ENCODE measurements at regions not wholly inside any gene's neighbourhood (a gene's known extent, or its start where the extent isn't known, plus 50 kb on each side); places are given as distances from the start of the nearest gene placed in this dataset.

GRCh38 chr5:163578652-163579051, 73.2 kb downstream of the MAT2B start:
- WGBS (ENCODE audit: low lambda C conversion rate) = 1% methylated on average over 5 of the region's 5 CpGs
- Histone ChIP-seq H4K20me1 (ENCODE audit: insufficient read depth, low read length) (no peaks in the 10 kb centered on the region), H3K9me3 (ENCODE audit: low read length) (no peaks in the 10 kb centered on the region), H3K27ac (ENCODE audit: extremely low read length, insufficient read depth, low read length) (no peak overlapping the region), H3K79me2 (ENCODE audit: insufficient read depth, low read length) (no peaks in the 10 kb centered on the region), H3K4me3 (replicated peaks in 1 of 3; ENCODE audit: insufficient read depth in 1 of 3, low read depth in 2 of 3, low read length in 3 of 3) (no peak overlapping the region), H3K36me3 (replicated peaks in 1 of 2; ENCODE audit: control insufficient read depth in 1 of 2, insufficient read depth in 2 of 2, low read length in 2 of 2) (no peaks in the 10 kb centered on the region), H3K9ac (ENCODE audit: insufficient read depth, low read depth, low read length) (no peak overlapping the region), H2AFZ (ENCODE audit: low read length) (no peak overlapping the region), H3K4me1 (ENCODE audit: insufficient read depth, low read length) (no peaks in the 10 kb centered on the region), H3K4me2 (ENCODE audit: low read depth, low read length) (no peak overlapping the region), H3K27me3 (ENCODE audit: control insufficient read depth in 1 of 2, insufficient read depth in 2 of 2, low read length in 2 of 2) (0 out of 5 replicates have a peak, but pooled peaks cover 0 to 3% of the 10 kb centered on the region in 2 experiments)
- POLR2A ChIA-PET = no interaction called here
- TF ChIP-seq ZBTB7B (CRISPR knock-in tag; IDR thresholded peaks at IDR 0.05) (no peak), ZNF607 (CRISPR knock-in tag; IDR thresholded peaks at IDR 0.05; ENCODE audit: borderline replicate concordance) (no peak), PCBP2 (optimal IDR thresholded peaks at IDR 0.05; ENCODE audit: low read depth, low read length, poor library complexity, severe bottlenecking) (no peak), ZNF572 (CRISPR knock-in tag; IDR thresholded peaks at IDR 0.05) (no peak), ZZZ3 (CRISPR knock-in tag; IDR thresholded peaks at IDR 0.05; ENCODE audit: borderline replicate concordance) (no peak), ZNF30 (CRISPR knock-in tag; IDR thresholded peaks at IDR 0.05) (no peak), U2AF1 (optimal IDR thresholded peaks at IDR 0.05; ENCODE audit: low read depth, low read length) (no peak), ZMYM4 (CRISPR knock-in tag; IDR thresholded peaks at IDR 0.05) (no peak), ZNF747 (CRISPR knock-in tag; IDR thresholded peaks at IDR 0.05; ENCODE audit: borderline replicate concordance) (no peak), GABPB1 (CRISPR knock-in tag; IDR thresholded peaks at IDR 0.05) (no peak), ZSCAN30 (CRISPR knock-in tag; IDR thresholded peaks at IDR 0.05) (no peak), SMARCE1 (IDR thresholded peaks at IDR 0.05; ENCODE audit: borderline replicate concordance) (no peak), DBP (CRISPR knock-in tag; IDR thresholded peaks at IDR 0.05; ENCODE audit: not compliant biosample characterization) (no peak), MYNN (CRISPR knock-in tag; IDR thresholded peaks at IDR 0.05; ENCODE audit: low read depth) (no peak), ZNF543 (CRISPR knock-in tag; IDR thresholded peaks at IDR 0.05) (no peak), ZFP41 (CRISPR knock-in tag; IDR thresholded peaks at IDR 0.05; ENCODE audit: borderline replicate concordance) (no peak)
- BruUV-seq (replicated peaks) = no TSS peak
- FAIRE-seq (no peak), DNase-seq (ENCODE audit: low spot score) (no peak), ATAC-seq (no peak)
- in situ Hi-C loops (cut with HindIII; ENCODE audit: extremely low pct_ligation_motif_present, low pct_unique_long_range_greater_than_20kb) (no loop called here), intact Hi-C loops (cut with micrococcal nuclease; ENCODE audit: unreplicated experiment) (no loop called here)
- CTCF ChIA-PET (ENCODE audit: low intra/inter-chr PET ratio, low total read pairs) = no interaction called here
